HG02642 (cell line): ENCODE measurements at regions not wholly inside any gene's neighbourhood (a gene's known extent, or its start where the extent isn't known, plus 50 kb on each side); places are given as distances from the start of the nearest gene placed in this dataset.

ENCODE experiments used
- ATAC-seq: cut with Tn5 transposase; IDR thresholded peaks from one replicate; pipeline ENCODE4 v1.9.1; 2021; ENCODE audit warnings: mild to moderate bottlenecking; ENCODE audit not compliant: unreplicated experiment, poor library complexity

DNA sequence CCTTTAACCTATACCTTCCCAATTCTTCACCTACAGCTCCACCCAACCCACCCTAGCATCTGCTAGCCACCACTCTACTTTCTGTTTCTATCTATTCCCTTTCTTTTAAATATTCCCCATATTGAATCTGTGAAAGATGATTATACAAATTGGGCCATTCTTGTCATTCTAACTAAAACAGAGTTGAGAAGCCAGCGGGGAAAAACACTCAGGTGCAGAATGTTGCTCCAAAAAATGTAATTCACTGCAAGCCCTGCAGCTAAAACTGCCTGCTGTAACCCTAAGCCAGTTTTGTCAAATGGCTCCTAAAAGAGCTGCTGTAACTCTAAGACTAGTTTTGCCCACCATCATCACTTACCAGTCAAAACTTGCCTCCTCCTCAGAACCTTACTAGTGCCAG lies 1468.6 kb upstream of the MIR17HG start:
- ATAC-seq = no peak

DNA sequence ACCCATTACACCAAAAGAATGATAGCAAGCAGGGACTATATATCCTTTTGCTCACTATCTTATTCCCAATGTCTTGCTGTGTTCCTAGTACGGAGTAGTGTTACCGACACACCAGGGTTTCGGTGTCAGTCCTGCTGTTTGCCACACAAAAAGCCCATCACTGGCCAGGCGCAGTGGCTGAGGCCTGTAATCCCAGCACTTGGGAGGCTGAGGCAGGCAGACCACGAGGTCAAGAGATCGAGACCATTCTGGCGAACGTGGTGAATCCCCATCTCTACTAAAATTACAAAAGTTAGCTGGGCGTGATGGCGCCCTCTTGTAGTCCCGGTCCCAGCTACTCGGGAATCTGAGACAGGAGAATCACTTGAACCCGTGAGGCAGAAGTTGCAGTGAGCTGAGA lies 1467.3 kb upstream of the MIR17HG start:
- ATAC-seq = no peak

DNA sequence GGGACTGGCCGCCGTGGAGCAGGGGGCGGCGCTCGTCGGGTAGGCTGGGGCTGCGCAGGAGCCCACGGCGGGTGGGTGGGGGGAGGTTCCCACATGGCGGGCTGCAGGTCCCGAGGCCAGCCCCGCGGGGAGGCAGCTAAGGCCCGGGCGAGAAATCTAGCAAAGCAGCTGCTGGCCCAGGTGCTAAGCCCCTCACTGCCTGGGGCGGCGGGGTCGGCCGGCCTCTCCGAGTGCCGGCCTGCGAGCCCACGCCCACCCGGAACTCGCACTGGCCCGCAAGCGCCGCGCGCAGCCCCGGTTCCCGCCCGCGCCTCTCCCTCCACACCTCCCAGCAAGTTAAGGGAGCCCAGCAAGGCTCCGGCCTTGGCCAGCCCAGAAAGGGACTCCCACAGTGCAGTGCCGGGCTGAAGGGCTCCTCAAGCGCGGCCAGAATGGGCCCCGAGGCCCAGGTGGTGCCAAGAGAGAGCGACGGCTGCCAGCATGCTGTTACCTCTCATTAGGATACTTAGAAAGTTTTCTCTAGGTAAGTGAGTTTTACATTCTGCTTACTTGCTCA lies 1463.5 kb upstream of the MIR17HG start:
- no peak for ATAC-seq

DNA sequence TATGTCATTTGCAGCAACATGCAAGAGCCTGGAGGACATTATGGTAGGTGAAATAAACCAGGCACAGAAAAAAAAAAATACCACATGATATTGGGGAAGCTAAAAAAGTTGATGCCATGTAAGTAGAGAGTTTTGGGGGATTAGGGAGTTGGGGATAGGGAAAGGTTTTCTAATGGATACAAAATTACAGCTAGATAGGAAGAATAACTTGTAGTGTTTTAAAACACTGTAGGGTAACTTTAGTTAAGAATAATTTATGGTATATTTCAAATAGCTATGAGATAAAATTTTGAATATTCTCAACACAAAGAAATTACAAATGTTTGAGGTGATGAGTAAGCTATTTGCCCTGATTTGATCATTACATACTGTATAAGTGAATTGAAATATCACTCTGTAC lies 1456.7 kb upstream of the MIR17HG start:
- no peak for ATAC-seq

DNA sequence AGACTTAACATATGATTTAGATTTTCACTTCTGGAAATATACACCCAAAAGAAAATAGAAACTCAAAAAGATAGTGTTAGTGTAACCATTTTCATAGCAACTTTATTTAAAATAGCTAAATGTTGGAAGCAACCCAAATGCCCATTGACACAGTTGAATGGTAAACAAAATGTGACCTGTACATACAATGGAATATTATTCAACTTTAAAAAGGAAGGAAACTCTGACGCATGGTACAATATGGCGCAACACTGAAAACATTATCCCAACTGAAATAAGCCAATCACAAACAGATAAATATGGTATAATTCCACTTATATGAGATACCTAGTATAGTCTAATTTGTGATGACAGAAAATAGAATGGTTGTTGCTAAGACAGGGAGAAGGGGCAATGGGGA lies 1456.1 kb upstream of the MIR17HG start:
- ATAC-seq = no peak

DNA sequence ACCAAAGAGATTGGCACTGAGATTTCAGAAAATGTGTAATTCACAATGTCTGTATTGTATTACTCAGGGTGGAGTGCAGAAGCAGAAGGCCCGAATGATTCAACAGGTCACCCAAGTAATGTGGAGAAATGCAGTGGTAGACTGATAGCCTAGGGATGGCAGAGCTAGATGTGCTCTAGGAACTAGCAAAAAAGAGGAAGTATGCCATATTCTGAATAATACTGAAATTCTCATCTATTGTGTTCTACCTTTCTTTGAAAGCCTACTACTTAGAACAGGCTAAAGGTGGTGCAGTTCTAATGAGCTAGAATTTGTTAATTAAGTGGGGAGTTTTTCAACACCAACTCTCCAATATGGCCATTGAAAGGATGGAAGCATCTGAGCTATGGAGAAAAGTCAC lies 1449.8 kb upstream of the MIR17HG start:
- ATAC-seq = no peak

DNA sequence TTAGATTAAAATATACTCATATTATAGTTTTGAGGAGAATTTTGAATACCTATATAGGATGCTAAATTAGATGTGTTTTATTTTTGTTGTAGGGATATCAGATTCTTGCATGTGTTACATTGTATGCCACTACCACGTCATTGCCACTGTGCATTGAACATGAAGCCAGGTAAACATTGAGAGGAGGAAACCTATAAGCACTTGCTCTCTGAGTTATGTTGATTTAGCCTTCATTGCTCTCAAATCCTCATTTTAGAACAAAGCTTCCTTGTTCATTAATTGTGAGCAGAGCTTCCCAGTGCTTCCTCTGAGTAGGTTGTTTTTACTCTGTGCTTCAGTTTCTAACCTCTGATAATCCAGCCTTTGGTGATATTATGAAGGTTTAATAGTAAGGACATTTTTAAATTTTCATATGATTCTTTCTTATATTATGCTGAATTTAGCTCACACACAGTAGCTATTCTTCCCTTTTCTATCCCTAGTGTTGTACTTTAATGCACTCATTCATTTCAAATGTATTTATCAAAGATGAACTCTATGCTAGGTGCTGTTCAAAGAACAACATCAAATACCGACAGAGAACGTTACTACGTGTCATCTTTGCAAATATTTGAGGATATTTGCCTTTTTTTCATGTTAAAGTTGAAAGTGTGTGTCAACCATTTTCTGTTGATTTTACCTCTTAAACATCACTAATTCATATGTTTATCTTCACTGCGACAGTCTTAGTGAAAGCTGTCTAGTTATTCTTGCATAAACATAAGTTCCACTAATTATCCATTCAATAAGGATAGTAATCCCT lies 1448.0 kb upstream of the MIR17HG start:
- no peak for ATAC-seq

DNA sequence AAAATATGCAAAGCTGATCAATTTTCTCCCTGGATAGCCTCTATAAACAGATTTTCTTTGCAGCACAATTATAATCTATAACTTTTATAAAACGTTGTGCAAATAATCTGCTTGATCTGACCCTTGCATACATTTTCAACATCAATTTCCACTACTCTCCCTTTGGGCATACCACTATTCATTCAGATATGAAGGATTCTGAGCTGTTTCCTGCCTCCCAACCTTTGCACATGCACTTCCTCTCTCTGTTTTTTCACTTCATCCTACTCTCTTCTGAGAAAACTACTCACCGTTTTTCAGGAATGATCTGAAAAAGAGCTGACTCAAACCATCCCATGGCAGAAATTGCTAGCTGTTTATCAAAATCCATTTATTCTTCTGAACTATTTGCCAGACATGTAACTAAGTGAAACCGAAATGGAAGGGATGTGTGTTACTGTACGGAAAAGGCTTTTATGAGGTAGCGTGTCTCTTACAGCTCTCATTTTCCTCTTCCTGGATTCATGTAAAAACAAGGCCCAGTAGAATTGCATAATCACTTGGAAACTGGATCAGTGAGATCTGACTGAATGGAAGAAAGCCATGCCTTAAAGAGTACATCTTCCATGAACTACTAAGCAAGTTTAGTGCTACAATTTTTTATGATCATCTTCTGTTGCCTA lies 1447.3 kb upstream of the MIR17HG start:
- no peak for ATAC-seq

DNA sequence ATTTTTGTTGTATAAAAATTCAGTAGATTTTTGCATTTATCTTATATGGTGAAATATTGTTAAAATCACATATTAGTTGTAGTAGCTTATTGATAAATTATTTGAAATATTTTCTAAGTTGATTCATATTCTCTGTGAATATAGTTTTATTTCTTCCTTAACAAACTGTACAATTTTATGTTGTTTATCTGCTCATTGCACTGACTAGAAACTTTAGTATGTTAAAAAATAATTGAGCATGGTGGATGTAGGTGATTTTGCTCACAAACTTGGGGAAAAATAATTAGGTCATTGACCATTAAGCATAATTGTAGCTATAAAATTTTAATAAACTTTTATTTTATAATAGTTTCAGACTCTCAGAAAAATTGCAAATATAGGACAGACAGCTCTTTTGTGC lies 1445.3 kb upstream of the MIR17HG start:
- ATAC-seq = no peak

DNA sequence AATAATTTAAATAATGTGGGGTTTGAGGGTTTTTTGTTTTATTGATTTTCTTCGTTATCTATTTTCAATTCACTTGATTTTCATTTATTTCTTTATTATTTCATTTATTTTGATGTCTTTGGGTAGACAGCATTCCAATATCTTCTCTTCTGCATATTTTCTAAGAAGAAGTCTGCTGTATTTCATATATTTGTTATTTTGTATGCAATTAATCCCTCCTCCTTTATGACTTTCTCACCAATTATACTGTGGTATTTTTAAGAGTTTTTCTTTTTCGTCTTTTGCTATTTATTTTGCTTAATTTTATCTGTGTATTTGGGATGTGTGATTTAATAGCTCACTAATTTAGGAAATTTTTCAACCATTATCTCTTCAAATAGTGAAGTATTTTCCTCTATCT lies 1444.4 kb upstream of the MIR17HG start:
- ATAC-seq = no peak

DNA sequence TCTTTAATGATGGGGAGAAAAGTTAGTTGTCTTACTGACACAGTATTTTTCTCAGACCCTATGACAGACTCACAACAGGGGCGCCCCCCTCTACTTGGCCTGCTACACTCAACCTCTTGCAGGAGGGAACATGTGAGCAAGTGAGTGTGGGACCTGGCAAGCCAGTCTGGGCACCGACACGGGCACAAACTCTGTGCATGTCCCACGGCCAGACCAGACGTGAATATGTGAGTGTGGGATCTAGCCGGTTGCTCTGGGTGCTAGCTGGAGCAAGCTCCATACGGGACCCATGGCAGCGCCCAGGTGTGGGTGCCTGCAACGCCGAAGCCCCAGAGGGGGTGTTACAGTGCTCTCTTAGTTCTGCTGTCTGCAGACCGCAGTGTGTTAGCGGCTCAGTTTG lies 1437.3 kb upstream of the MIR17HG start:
- ATAC-seq = no peak

DNA sequence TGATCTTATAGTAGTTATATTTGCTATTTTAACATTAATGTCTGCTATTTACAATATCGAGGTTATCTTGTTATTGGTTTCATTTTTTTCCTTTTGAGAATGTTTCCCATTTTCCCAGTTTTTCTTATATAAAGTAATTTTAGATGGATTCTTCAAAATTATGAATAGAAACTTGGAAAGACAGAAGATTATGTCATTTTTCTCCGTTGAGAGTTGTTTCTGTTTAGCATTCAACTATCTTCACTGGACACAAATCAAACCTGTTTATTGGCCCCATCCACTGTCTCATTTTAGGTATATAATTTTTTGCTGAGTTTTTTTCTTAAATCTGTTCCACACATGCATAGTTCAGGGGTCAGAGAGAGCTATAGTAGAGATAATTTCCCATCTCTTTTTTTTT lies 1430.9 kb upstream of the MIR17HG start:
- no peak for ATAC-seq

DNA sequence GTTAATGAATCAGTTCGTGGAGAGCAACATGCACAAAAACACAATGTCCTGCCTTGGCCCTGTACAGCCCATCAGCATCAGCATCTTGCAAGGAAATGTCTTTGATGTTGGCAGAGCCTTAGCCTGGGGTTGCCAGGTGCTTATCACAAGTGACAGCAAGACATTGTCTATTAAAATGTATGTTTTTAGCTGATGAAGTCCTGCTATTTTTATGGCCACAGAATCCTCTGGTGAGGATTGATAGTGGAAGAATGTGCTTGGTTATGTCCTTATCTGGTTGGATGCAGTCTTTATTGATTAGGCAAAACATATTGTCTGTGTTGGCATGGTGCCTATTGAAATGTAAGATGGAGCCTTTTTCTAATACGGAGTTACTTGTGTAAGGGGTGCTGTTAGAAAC lies 1427.0 kb upstream of the MIR17HG start:
- ATAC-seq = no peak

DNA sequence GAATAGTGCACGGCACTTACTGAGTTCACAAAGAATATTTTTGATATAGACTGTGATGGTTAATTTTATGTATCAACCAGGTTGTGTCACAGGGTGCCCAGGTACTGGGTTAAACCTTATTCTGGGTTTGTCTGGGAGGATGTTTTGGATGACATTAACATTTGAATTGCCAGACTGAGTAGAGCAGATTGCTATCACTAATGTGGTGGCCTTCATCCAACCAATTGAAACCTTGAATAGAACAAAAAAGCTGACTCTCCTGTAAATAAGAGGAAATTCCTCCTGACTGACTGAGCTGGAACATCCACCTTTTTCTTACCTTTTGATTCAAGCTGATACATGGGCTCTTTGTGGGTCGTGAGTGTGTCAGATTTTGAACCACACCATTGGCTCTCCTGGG lies 1424.4 kb upstream of the MIR17HG start:
- no peak for ATAC-seq

DNA sequence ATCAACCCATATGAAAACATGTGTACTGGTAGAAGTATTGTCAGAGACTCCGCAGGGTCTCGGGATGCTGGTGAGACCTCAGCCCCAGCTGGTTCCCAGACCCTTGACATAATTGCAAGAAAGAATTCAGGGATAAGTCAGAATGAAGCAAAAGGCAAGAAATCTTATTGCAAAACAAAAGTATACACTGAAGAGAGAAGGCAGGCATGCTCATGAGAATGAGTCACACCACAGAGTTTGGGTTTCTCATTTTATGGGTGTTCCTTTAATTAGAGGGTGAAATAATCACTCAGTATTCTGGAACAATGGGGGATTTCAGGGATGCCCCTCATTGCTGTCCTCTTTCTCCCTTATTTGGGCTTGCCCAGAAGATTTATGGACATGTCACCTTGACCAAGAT lies 1423.8 kb upstream of the MIR17HG start:
- no peak for ATAC-seq

DNA sequence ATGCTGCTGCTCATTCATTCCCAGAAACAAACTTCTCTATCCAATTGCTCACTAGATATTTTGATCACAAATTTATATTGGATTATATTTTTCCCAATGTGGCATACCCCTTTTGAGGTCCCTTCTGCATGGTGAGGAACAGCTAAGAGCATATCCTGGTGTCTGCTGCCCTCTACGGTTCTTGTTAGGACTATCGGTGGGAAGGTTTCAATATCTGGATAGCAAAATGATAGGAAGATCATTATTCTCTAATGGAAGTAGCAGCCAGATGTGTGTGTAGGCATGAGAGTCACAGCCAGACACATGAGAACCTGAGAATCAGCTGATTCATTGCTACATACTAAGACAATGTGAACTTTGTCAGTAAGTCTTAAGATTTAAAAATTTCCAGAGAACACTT lies 1422.4 kb upstream of the MIR17HG start:
- no peak for ATAC-seq

DNA sequence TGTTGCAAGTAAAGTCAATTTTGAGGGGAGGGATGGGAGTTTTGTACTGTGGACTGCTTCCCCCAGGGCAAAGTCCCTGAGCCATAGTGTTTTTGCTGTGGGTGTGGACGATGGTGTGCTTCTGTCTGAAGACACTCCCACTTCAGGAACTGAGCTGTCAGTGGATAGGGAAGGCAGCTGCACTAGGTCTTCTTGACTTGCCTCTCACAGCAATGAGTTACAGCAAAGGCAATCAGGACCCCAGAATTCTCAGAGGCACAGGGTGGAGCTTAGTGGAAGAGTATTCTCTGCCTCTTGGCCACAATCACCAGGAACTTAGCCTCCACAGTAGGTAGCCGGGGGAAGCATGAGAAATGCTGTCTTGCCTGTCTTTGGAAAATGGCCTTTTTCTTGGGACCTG lies 1416.6 kb upstream of the MIR17HG start:
- no peak for ATAC-seq

DNA sequence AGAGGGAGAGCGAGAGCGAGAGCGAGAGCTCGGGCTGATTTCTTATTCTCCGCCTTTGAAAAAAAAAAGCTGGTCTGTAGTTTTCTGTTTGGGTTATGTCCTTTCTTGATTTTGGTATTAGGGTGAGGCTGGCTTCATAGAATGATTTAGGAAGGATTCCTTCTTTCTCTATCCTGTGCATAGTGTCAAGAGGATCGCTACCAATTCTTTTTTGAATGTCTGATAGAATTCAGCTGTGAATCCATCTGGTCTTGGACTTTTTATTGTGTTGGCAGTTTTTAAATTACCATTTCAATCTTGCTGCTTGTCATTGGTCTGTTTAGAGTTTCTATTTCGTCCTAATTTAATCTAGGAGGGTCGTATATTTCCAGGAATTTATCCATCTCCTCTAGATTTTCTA lies 1414.6 kb upstream of the MIR17HG start:
- ATAC-seq = no peak

DNA sequence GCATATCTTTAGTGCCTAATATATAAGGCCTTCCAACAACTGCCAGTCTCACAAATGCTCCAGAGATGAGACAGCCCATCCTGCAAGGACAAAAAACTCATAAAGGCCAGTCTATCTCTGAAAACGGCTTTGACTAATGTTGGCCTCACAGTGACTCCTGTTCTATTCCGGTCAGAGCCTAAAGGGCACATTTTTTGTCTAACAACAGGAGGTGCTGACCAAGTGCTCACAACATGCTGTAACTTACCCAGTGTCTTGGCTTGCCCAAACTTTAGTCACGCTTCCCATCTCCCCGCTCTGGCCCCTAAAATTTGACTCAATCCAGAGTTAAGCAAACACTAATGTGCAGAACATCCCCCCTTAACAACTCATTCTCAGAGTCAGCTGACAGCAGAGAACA lies 1411.2 kb upstream of the MIR17HG start:
- no peak for ATAC-seq

DNA sequence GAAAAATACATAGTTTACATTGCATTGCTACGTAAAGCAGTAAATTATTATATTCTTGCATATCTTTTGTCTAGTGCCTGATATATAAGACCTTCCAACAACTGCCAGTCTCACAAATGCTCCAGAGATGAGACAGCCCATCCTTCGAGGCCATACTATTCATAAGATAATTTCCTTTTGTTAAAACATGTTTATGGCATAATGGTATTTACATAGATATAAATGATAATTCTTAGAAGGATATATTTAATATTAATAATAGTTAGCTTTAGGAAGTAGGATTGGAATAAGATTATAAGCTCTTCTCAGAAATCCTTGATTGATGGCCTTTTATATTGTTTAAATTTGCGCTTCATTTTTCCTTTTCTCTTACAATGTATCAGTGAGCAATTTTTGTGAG lies 1410.1 kb upstream of the MIR17HG start:
- ATAC-seq = no peak

DNA sequence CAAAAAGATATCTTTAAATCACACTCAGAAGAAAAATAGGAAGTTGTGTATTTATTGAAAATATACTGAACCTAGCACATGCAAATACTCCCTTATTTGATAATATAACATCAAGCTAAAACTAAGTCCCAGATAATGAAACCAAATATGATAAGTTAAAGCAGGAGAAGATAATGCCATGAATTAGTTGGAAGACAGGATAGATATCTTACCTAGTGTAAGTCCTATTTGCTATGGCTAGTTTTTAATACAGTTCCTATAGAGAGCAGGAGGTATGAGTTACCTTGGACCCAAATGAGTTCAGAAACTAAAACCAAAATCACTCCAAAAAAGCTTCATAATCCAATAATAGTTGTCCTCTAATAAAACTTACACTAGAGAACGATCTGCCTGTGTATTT lies 1407.1 kb upstream of the MIR17HG start:
- ATAC-seq = no peak

DNA sequence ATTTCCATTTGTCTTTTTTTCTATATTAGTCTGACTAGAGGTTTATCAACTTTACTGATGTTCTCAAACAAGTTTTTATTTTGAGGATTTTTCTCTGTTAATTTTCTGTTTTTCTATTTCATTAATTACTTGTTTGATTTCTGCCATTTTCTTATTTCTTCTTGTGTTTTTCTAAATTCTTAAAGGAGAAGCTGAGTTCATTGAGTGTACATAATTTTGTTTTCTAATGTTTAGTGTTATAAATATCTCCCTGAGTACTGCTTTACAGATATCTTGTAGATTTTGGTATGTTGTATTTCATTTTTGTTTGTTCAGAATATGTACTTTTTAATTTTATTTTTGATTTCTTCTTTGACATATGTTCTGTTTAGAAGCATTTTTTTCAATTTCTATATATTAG lies 1404.3 kb upstream of the MIR17HG start:
- ATAC-seq = no peak
